GM12878 (cell line): ENCODE measurements at regions not wholly inside any gene's neighbourhood (a gene's known extent, or its start where the extent isn't known, plus 50 kb on each side); places are given as distances from the start of the nearest gene placed in this dataset.

Experiments
- CREB1 ChIP-seq: IDR thresholded peaks from 2 replicates; pipeline ENCODE4 v1.6.1; 2012; ENCODE audit warnings: low read depth, mild to moderate bottlenecking, inconsistent platforms
- NFYB ChIP-seq: IDR thresholded peaks from 2 replicates; pipeline ENCODE4 v1.6.1; 2011; ENCODE audit warnings: low read depth, mild to moderate bottlenecking, low read length, improper control_type of control experiment, moderate library complexity; ENCODE audit not compliant: insufficient read depth

- no peak for TF ChIP-seq NFYB
- TF ChIP-seq CREB1 = no peak
These were observed 234.5 kb upstream of the MAN1A1 start for GRCh38 chr6:119584088-119584487.
